T-helper 1 cell treated with Interleukin-12 subunit alpha and Interleukin-12 subunit beta and Interleukin-4 antibody, amounts not matched to agents 30 μg/mL and 1 μg/mL, for 36 hours (primary cell): ENCODE measurements at regions not wholly inside any gene's neighbourhood (a gene's known extent, or its start where the extent isn't known, plus 50 kb on each side); places are given as distances from the start of the nearest gene placed in this dataset.
"Not testable (repeated sequence)": the region's sequence is repeated elsewhere in the genome, so short reads cannot be mapped to it uniquely, and the experiment has no call there.

Experiments used
- H3K27ac Mint-ChIP-seq: one replicate; pipeline ENCODE4 v1.8.0; 2021; ENCODE audit warnings: mild to moderate bottlenecking, mixed read lengths
- H3K27me3 Mint-ChIP-seq: one replicate; pipeline ENCODE4 v1.8.0; 2021; ENCODE audit warnings: low read depth, mixed read lengths
- H3K36me3 Mint-ChIP-seq: one replicate; pipeline ENCODE4 v1.8.0; 2021; ENCODE audit warnings: low read depth, mixed read lengths
- H3K4me1 Mint-ChIP-seq: one replicate; pipeline ENCODE4 v1.8.0; 2021; ENCODE audit warnings: low read depth, mixed read lengths
- H3K4me3 Mint-ChIP-seq: one replicate; pipeline ENCODE4 v1.8.0; 2021; ENCODE audit warnings: mild to moderate bottlenecking, moderate library complexity, mixed read lengths
- H3K9me3 Mint-ChIP-seq: one replicate; pipeline ENCODE4 v1.8.0; 2021; ENCODE audit warnings: mixed read lengths

DNA sequence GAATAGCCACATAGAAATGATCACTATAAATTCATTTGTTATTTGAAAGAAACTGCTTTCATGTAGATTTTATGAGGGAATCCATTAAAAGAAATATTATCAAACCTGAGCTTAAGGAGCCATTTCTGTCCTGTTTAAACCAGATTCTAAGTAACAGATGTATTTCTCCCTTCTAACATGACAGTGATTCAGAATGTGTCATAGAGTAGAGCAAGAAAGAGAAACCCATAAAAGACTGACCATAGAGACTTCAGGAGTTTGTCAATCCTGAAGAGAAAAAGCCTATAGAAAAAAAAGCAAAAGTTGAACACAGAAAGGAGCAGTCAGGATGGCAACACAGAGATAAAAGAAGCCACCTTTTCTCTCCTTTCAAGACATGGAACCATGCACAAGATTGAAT lies 390.6 kb downstream of the PRIM2 start:
- not testable (repeated sequence) for H3K27ac Mint-ChIP-seq, H3K9me3 Mint-ChIP-seq, H3K4me1 Mint-ChIP-seq, H3K4me3 Mint-ChIP-seq, H3K36me3 Mint-ChIP-seq, H3K27me3 Mint-ChIP-seq

DNA sequence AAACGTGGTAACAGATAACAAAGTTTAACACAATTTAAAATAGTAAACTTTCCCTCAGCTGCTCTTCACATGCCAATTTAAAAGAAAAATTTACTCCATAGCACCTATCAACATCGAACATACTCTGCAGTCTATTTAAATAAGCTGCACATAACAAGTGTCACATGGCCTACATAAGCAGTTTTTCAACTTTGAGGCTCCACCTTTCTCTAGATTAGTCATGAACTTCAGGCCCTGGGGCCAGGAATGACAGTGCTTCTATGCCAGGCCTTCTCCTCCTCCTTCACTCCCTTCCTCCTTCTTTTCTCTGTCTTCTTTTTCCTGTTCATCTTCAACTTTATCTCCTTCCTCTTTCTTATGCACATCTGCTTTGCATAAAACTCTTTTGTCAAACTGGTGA lies 405.1 kb downstream of the PRIM2 start:
- not testable (repeated sequence) for H3K27ac Mint-ChIP-seq, H3K27me3 Mint-ChIP-seq, H3K9me3 Mint-ChIP-seq, H3K36me3 Mint-ChIP-seq, H3K4me1 Mint-ChIP-seq, H3K4me3 Mint-ChIP-seq

DNA sequence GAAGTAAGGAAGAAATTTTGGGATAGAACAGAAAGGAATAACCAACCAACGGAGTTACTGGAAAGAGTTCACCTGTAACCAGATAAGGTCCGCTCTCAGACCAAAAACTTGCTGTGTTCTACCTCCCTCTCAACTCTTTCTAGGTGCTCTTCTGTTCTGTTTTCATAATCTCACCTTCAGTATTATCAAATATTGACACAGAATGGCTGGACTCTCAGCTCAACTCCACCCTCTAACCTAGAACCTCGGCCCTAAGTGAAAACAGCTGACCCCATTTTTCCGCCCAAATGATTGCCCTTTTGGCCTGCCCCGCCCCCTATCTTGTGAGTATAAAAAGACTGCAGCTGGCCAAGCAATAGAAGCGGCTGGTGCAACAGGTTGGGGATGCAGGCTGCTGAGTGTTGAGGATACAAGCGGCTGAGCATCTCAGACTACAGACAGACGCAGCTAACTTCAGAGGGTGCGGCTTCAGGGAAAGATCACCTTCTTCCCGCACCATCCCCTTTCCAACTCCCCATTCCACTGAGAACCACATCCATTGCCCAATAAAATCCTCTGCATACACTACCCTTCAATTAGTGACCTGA lies 406.5 kb downstream of the PRIM2 start:
- H3K4me3 Mint-ChIP-seq, H3K27me3 Mint-ChIP-seq, H3K27ac Mint-ChIP-seq, H3K9me3 Mint-ChIP-seq, H3K36me3 Mint-ChIP-seq, H3K4me1 Mint-ChIP-seq: not testable (repeated sequence)

DNA sequence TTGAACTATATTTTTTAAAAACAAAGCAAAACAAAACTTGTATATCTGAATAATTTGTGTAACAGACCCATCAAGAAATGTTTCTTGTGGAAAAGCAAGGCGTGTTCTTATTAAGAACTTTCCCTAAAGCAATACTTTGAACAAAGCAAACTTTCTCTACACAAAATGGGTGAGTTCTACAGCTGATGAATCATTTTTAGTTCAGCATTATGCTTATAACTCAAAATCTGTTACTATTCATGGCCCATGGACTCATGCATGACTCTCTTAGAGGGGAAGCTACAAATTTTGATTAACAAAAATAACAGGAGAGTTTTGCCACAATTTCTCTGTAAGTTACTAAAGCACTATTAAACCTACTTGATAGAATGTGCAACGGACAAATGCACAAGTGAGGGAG lies 412.0 kb downstream of the PRIM2 start:
- H3K9me3 Mint-ChIP-seq, H3K27ac Mint-ChIP-seq, H3K27me3 Mint-ChIP-seq, H3K4me1 Mint-ChIP-seq, H3K4me3 Mint-ChIP-seq, H3K36me3 Mint-ChIP-seq: not testable (repeated sequence)

GRCh38 chr6:57730726-57731125 lies 413.3 kb downstream of the PRIM2 start:
- not testable (repeated sequence) for H3K27ac Mint-ChIP-seq, H3K4me3 Mint-ChIP-seq, H3K9me3 Mint-ChIP-seq, H3K4me1 Mint-ChIP-seq, H3K27me3 Mint-ChIP-seq, H3K36me3 Mint-ChIP-seq

DNA sequence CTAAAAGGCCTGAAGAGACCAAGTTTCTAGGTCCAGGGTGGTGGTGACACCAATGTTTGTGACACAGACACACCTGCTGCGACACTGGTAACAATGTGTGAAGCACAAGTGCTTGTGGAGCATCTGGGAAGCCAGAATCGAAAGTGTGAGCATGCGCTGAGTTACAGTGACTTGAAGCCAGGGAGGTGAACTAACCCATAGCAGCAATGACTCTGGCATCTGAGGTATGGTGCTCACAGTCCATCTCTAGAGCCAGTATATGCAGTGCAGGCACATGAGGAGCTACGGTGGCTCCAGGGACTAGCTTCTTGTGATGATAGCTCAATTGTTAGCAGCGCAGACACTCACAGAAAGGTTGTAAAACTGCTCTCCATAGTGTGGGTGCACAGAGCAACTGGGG lies 430.3 kb downstream of the PRIM2 start:
- H3K4me1 Mint-ChIP-seq, H3K9me3 Mint-ChIP-seq, H3K36me3 Mint-ChIP-seq, H3K27me3 Mint-ChIP-seq, H3K4me3 Mint-ChIP-seq, H3K27ac Mint-ChIP-seq: not testable (repeated sequence)

DNA sequence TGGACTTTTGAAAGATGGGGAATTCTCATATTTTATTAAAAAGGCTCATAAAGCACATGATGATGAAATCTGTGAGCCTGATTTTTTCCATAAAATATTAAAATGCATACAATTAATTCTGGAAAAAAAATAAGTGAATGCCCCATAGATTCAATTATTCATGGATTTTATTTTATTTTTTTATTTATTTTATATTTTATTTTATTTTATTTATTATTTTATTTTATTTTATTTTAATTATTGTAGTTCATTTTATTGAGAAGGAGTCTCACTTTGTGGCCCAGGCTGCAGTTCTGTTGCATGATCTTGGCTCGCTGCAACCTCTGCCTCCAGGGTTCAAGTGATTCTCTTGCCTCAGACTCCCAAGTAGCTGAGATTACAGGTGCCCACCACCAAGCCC lies 442.4 kb downstream of the PRIM2 start:
- H3K4me3 Mint-ChIP-seq, H3K27me3 Mint-ChIP-seq, H3K4me1 Mint-ChIP-seq, H3K36me3 Mint-ChIP-seq, H3K9me3 Mint-ChIP-seq, H3K27ac Mint-ChIP-seq: not testable (repeated sequence)

- H3K27ac Mint-ChIP-seq, H3K4me1 Mint-ChIP-seq, H3K9me3 Mint-ChIP-seq, H3K36me3 Mint-ChIP-seq: not testable (repeated sequence)
- Mint-ChIP-seq H3K27me3 (peaks cover 32% of the 10 kb centered on the region), H3K4me3 (peak overlapping the region; percentile 30)
Observed at GRCh38 chr6:57792720-57793397, 475.4 kb downstream of the PRIM2 start.

DNA sequence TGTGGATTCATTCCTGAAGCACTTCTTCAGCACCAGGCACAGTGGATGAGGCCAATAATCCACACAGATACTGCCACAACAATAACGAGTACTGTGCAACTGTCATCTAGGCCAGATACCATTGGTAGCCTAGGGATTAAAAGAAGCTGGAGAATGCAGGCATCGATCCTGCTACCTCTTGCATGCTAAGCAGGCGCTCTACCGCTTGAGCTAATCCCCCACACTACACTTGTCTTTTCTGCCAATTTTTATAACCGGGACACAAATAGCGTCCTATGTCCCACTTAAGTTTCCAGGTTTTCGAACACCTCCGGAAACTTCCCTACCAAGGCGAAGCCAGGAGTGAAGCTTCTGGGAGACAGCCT lies 475.9 kb downstream of the PRIM2 start:
- not testable (repeated sequence) for H3K36me3 Mint-ChIP-seq, H3K4me1 Mint-ChIP-seq, H3K27ac Mint-ChIP-seq, H3K9me3 Mint-ChIP-seq, H3K4me3 Mint-ChIP-seq
- H3K27me3 Mint-ChIP-seq = peaks cover 32% of the 10 kb centered on the region

- H3K27ac Mint-ChIP-seq = peak overlapping the region; percentile 65
- H3K4me1 Mint-ChIP-seq, H3K36me3 Mint-ChIP-seq: not testable (repeated sequence)
Observed at GRCh38 chr6:57799703-57800479, 482.5 kb downstream of the PRIM2 start.

GRCh38 chr6:57808581-57808980 lies 491.2 kb downstream of the PRIM2 start:
- not testable (repeated sequence) for H3K4me1 Mint-ChIP-seq, H3K27ac Mint-ChIP-seq, H3K4me3 Mint-ChIP-seq, H3K36me3 Mint-ChIP-seq, H3K9me3 Mint-ChIP-seq
- peaks cover 57% of the 10 kb centered on the region for H3K27me3 Mint-ChIP-seq

More at GRCh38 chr6:57799703-57800479, 482.5 kb downstream of the PRIM2 start:
- Mint-ChIP-seq H3K27me3 (peaks cover 25% of the 10 kb centered on the region), H3K9me3 (peaks cover 11% of the 10 kb centered on the region)
- not testable (repeated sequence) for H3K4me3 Mint-ChIP-seq

GRCh38 chr6:57809454-57809853 lies 492.0 kb downstream of the PRIM2 start:
- H3K4me3 Mint-ChIP-seq, H3K4me1 Mint-ChIP-seq, H3K9me3 Mint-ChIP-seq, H3K27ac Mint-ChIP-seq, H3K36me3 Mint-ChIP-seq: not testable (repeated sequence)
- H3K27me3 Mint-ChIP-seq = peaks cover 60% of the 10 kb centered on the region

GRCh38 chr6:57813271-57814075 lies 496.0 kb downstream of the PRIM2 start:
- not testable (repeated sequence) for H3K36me3 Mint-ChIP-seq, H3K9me3 Mint-ChIP-seq, H3K27ac Mint-ChIP-seq, H3K4me1 Mint-ChIP-seq, H3K4me3 Mint-ChIP-seq
- peaks cover 60% of the 10 kb centered on the region for H3K27me3 Mint-ChIP-seq

- H3K4me3 Mint-ChIP-seq, H3K36me3 Mint-ChIP-seq, H3K9me3 Mint-ChIP-seq, H3K4me1 Mint-ChIP-seq, H3K27ac Mint-ChIP-seq: not testable (repeated sequence)
- peaks cover 42% of the 10 kb centered on the region for H3K27me3 Mint-ChIP-seq
Observed at GRCh38 chr6:57815826-57816225, 498.4 kb downstream of the PRIM2 start.

- peaks cover 37% of the 10 kb centered on the region for H3K27me3 Mint-ChIP-seq
- H3K4me3 Mint-ChIP-seq, H3K4me1 Mint-ChIP-seq, H3K36me3 Mint-ChIP-seq, H3K27ac Mint-ChIP-seq, H3K9me3 Mint-ChIP-seq: not testable (repeated sequence)
Observed at GRCh38 chr6:57821325-57821724, 503.9 kb downstream of the PRIM2 start.
